SJSA1 (cell line): ENCODE measurements at regions not wholly inside any gene's neighbourhood (a gene's known extent, or its start where the extent isn't known, plus 50 kb on each side); places are given as distances from the start of the nearest gene placed in this dataset.
A peak's percentile ranks its signal among the peaks of the same experiment; 100 is the strongest.

Experiments
- DNase-seq, 2 experiments: peaks; one replicate each; pipeline ENCODE4 v3.0.0-alpha.2; 2015 to 2020; ENCODE audit warnings: low spot score in 2 of 2, low read depth in 1 of 2
- H3K27ac ChIP-seq: fragments of 250-450 bp; sonication (Bioruptor Pico); 2 replicates; pipeline ENCODE4 v1.5.1; 2020; ENCODE audit warnings: mild to moderate bottlenecking, moderate library complexity
- H3K27me3 ChIP-seq: fragments of 250-450 bp; sonication (Bioruptor Pico); replicated peaks from 2 replicates; pipeline ENCODE4 v1.5.1; 2020; ENCODE audit warnings: mild to moderate bottlenecking, moderate library complexity
- H3K36me3 ChIP-seq: fragments of 250-450 bp; sonication (Bioruptor Pico); 2 replicates; pipeline ENCODE4 v1.5.1; 2020; ENCODE audit warnings: mild to moderate bottlenecking
- H3K4me1 ChIP-seq: fragments of 250-450 bp; sonication (Bioruptor Pico); replicated peaks from 2 replicates; pipeline ENCODE4 v1.6.1; 2021; ENCODE audit warnings: mild to moderate bottlenecking
- H3K4me3 ChIP-seq: fragments of 250-450 bp; sonication (Bioruptor Pico); 2 replicates; pipeline ENCODE4 v1.5.1; 2020; ENCODE audit warnings: mild to moderate bottlenecking
- H3K9me3 ChIP-seq: fragments of 250-450 bp; sonication (Bioruptor Pico); replicated peaks from 2 replicates; pipeline ENCODE4 v1.5.1; 2020; ENCODE audit warnings: mild to moderate bottlenecking

GRCh38 chr2:37781028-37781427 lies 109.6 kb upstream of the CDC42EP3 start:
- peak; percentile 63 to 88 for DNase-seq
- no peak overlapping the region for H3K4me3 ChIP-seq
- peaks cover 82% of the 10 kb centered on the region for H3K4me1 ChIP-seq
- peak overlapping the region; percentile 44 for H3K27ac ChIP-seq
- H3K9me3 ChIP-seq, result no peaks in the 10 kb centered on the region
- H3K36me3 ChIP-seq, result no peaks in the 10 kb centered on the region
- H3K27me3 ChIP-seq, result no peaks in the 10 kb centered on the region

- no peak overlapping the region for H3K4me3 ChIP-seq
- peaks cover 81% of the 10 kb centered on the region for H3K4me1 ChIP-seq
- H3K9me3 ChIP-seq, result no peaks in the 10 kb centered on the region
- no peaks in the 10 kb centered on the region for H3K36me3 ChIP-seq
- H3K27me3 ChIP-seq, result no peaks in the 10 kb centered on the region
- DNase-seq, result no peak
- H3K27ac ChIP-seq, result peak overlapping the region; percentile 44
These were observed 110.8 kb upstream of the CDC42EP3 start for GRCh38 chr2:37782155-37782673.

GRCh38 chr2:37782721-37783371 lies 111.4 kb upstream of the CDC42EP3 start:
- no peaks in the 10 kb centered on the region for H3K36me3 ChIP-seq
- H3K4me3 ChIP-seq, result no peak overlapping the region
- H3K27ac ChIP-seq, result peak overlapping the region; percentile 44
- H3K9me3 ChIP-seq, result no peaks in the 10 kb centered on the region
- DNase-seq, result peak; percentile 60 to 78
- H3K27me3 ChIP-seq, result no peaks in the 10 kb centered on the region
- H3K4me1 ChIP-seq, result peaks cover 75% of the 10 kb centered on the region

- Histone ChIP-seq H3K4me1 (peaks cover 68% of the 10 kb centered on the region), H3K36me3 (no peaks in the 10 kb centered on the region), H3K9me3 (peaks cover 3% of the 10 kb centered on the region; the same call in 1 of the 2 replicates), H3K27me3 (no peaks in the 10 kb centered on the region), H3K4me3 (no peak overlapping the region), H3K27ac (no peak overlapping the region)
- no peak for DNase-seq
These were observed 112.1 kb upstream of the CDC42EP3 start for GRCh38 chr2:37783545-37783944.

- Histone ChIP-seq H3K9me3 (peaks cover 5% of the 10 kb centered on the region; the same call in 1 of the 2 replicates), H3K27ac (no peak overlapping the region), H3K36me3 (no peaks in the 10 kb centered on the region), H3K4me3 (no peak overlapping the region), H3K27me3 (no peaks in the 10 kb centered on the region), H3K4me1 (peaks cover 61% of the 10 kb centered on the region)
- no peak for DNase-seq
These were observed 112.8 kb upstream of the CDC42EP3 start for GRCh38 chr2:37784071-37784758.

- no peak overlapping the region for H3K27ac ChIP-seq
- H3K4me3 ChIP-seq, result no peak overlapping the region
- H3K36me3 ChIP-seq, result no peaks in the 10 kb centered on the region
- peaks cover 56% of the 10 kb centered on the region for H3K4me1 ChIP-seq
- H3K9me3 ChIP-seq, result peaks cover 5% of the 10 kb centered on the region; the same call in 1 of the 2 replicates
- no peak for DNase-seq
- no peaks in the 10 kb centered on the region for H3K27me3 ChIP-seq
These were observed 113.3 kb upstream of the CDC42EP3 start for GRCh38 chr2:37784759-37785149.

- no peak for DNase-seq
- H3K4me3 ChIP-seq, result no peak overlapping the region
- H3K36me3 ChIP-seq, result no peaks in the 10 kb centered on the region
- peaks cover 5% of the 10 kb centered on the region; the same call in 1 of the 2 replicates for H3K9me3 ChIP-seq
- no peak overlapping the region for H3K27ac ChIP-seq
- peaks cover 41% of the 10 kb centered on the region for H3K4me1 ChIP-seq
- H3K27me3 ChIP-seq, result no peaks in the 10 kb centered on the region
These were observed 114.8 kb upstream of the CDC42EP3 start for GRCh38 chr2:37786191-37786698.

GRCh38 chr2:37786854-37787253 lies 115.4 kb upstream of the CDC42EP3 start:
- Histone ChIP-seq H3K4me3 (no peak overlapping the region), H3K36me3 (no peaks in the 10 kb centered on the region), H3K4me1 (peaks cover 35% of the 10 kb centered on the region), H3K27me3 (no peaks in the 10 kb centered on the region), H3K9me3 (peaks cover 5% of the 10 kb centered on the region; the same call in 1 of the 2 replicates), H3K27ac (no peak overlapping the region)
- no peak for DNase-seq

GRCh38 chr2:37788602-37789209 lies 117.3 kb upstream of the CDC42EP3 start:
- H3K27ac ChIP-seq, result no peak overlapping the region
- H3K4me1 ChIP-seq, result peaks cover 16% of the 10 kb centered on the region
- peaks cover 5% of the 10 kb centered on the region; the same call in 1 of the 2 replicates for H3K9me3 ChIP-seq
- DNase-seq, result no peak
- no peaks in the 10 kb centered on the region for H3K27me3 ChIP-seq
- no peak overlapping the region for H3K4me3 ChIP-seq
- no peaks in the 10 kb centered on the region for H3K36me3 ChIP-seq

GRCh38 chr2:37790019-37790418 lies 118.6 kb upstream of the CDC42EP3 start:
- Histone ChIP-seq H3K27ac (no peak overlapping the region), H3K27me3 (no peaks in the 10 kb centered on the region)

GRCh38 chr2:37790462-37790861 lies 119.0 kb upstream of the CDC42EP3 start:
- Histone ChIP-seq H3K36me3 (no peaks in the 10 kb centered on the region), H3K4me1 (peaks cover 21% of the 10 kb centered on the region), H3K4me3 (no peak overlapping the region), H3K27ac (no peak overlapping the region), H3K27me3 (no peaks in the 10 kb centered on the region), H3K9me3 (peaks cover 5% of the 10 kb centered on the region; the same call in 1 of the 2 replicates)
- no peak for DNase-seq

More at GRCh38 chr2:37790019-37790418, 118.6 kb upstream of the CDC42EP3 start:
- H3K9me3 ChIP-seq, result peaks cover 5% of the 10 kb centered on the region; the same call in 1 of the 2 replicates
- no peak for DNase-seq
- no peaks in the 10 kb centered on the region for H3K36me3 ChIP-seq
- peaks cover 16% of the 10 kb centered on the region for H3K4me1 ChIP-seq
- H3K4me3 ChIP-seq, result no peak overlapping the region

- Histone ChIP-seq H3K36me3 (no peaks in the 10 kb centered on the region), H3K4me1 (peaks cover 27% of the 10 kb centered on the region), H3K27ac (no peak overlapping the region), H3K9me3 (peaks cover 5% of the 10 kb centered on the region; the same call in 1 of the 2 replicates), H3K27me3 (no peaks in the 10 kb centered on the region), H3K4me3 (no peak overlapping the region)
- DNase-seq, result no peak
These were observed 120.9 kb upstream of the CDC42EP3 start for GRCh38 chr2:37792366-37792765.

GRCh38 chr2:37793004-37793403 lies 121.6 kb upstream of the CDC42EP3 start:
- H3K4me3 ChIP-seq, result no peak overlapping the region
- H3K36me3 ChIP-seq, result no peaks in the 10 kb centered on the region
- peaks cover 5% of the 10 kb centered on the region; the same call in 1 of the 2 replicates for H3K9me3 ChIP-seq
- H3K27me3 ChIP-seq, result no peaks in the 10 kb centered on the region
- H3K4me1 ChIP-seq, result peaks cover 30% of the 10 kb centered on the region
- DNase-seq, result no peak
- no peak overlapping the region for H3K27ac ChIP-seq
